Uterus (tissue), 3 donors: ENCODE measurements at regions not wholly inside any gene's neighbourhood (a gene's known extent, or its start where the extent isn't known, plus 50 kb on each side); places are given as distances from the start of the nearest gene placed in this dataset.

Experiments used
- DNase-seq, 2 donors: peaks; one replicate each; pipeline ENCODE4 v3.0.0-alpha.2; 2019 to 2020
- H3K27ac ChIP-seq, 2 donors: fragments of 200-600 bp; sonication (generic); 1 replicate in 1 of 2; 2 replicates in 1 of 2; pipeline ENCODE4 v1.5.1; 2016 to 2018
- H3K27me3 ChIP-seq, 2 donors: fragments of 200-600 bp; sonication (generic); one replicate each; pipeline ENCODE4 v1.5.1; 2018 to 2019; ENCODE audit warnings: control low read depth in 1 of 2
- H3K36me3 ChIP-seq, 2 donors: fragments of 200-600 bp; sonication (generic); one replicate each; pipeline ENCODE4 v1.5.1; 2019; ENCODE audit warnings: control low read depth in 1 of 2
- H3K4me1 ChIP-seq, 2 donors: fragments of 200-600 bp; sonication (generic); one replicate each; pipeline ENCODE4 v1.5.1; 2018 to 2019; ENCODE audit warnings: control low read depth in 1 of 2
- H3K4me3 ChIP-seq, 2 donors: fragments of 200-600 bp; sonication (generic); 1 replicate in 1 of 2; 2 replicates in 1 of 2; pipeline ENCODE4 v1.5.1; 2018 to 2019; ENCODE audit warnings: mild to moderate bottlenecking in 1 of 2
- H3K9me3 ChIP-seq, 2 donors: fragments of 200-600 bp; sonication (generic); one replicate each; pipeline ENCODE4 v1.5.1; 2019; ENCODE audit warnings: control low read depth in 1 of 2
- POLR2A ChIP-seq, 2 donors: fragments of 450-650 bp; IDR thresholded peaks; one replicate each; pipeline ENCODE4 v1.6.1; 2016; ENCODE audit warnings: antibody characterized with exemption in 2 of 2, mild to moderate bottlenecking in 1 of 2, moderate library complexity in 1 of 2
- intact Hi-C: fragments of 100-400 bp; cut with DNase I; formaldehyde crosslinking; loops from one replicate; pipeline ENCODE4 v1.15.1; 2023; ENCODE audit warnings: low total_unique reads
- TF ChIP-seq, protein P1 (sequence below), 4 experiments: fragments of 200-600 bp in 2 of 4; fragments of 450-650 bp in 2 of 4; sonication (generic) in 2 of 4; IDR thresholded peaks; one replicate each; pipeline ENCODE4 v1.5.1; 2016 to 2019; ENCODE audit warnings: antibody characterized with exemption in 4 of 4, mild to moderate bottlenecking in 2 of 4, moderate library complexity in 1 of 4
- donor health status: DM: yes; HTN: yes; CAD: no.

DNA sequence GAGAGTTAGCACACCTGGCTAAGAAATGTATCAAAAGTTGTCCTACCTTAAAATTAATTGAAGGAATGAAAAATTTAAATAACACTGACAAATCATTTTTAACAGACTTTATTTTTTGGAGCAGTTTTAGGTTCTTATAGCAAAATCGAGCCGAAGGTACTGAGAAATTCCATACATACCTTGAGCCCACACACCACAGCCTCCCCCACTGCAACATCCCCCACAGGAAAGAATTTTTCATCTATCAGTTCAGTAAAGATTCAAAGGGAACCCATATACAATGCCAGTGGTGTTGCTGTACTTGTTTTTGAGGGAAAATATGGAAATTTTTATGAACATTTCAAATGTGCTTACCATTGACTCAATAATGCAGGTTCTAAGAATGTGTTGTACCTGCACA, 169.8 kb upstream of the HS6ST1 start:
- Histone ChIP-seq H3K27me3 (no peaks in the 10 kb centered on the region), H3K4me3 (no peak overlapping the region), H3K36me3 (no peaks in the 10 kb centered on the region), H3K4me1 (no peaks in the 10 kb centered on the region), H3K9me3 (no peaks in the 10 kb centered on the region), H3K27ac (no peak overlapping the region)
- no peak for DNase-seq
- intact Hi-C loops, result no loop called here
- TF ChIP-seq, protein P1, sequence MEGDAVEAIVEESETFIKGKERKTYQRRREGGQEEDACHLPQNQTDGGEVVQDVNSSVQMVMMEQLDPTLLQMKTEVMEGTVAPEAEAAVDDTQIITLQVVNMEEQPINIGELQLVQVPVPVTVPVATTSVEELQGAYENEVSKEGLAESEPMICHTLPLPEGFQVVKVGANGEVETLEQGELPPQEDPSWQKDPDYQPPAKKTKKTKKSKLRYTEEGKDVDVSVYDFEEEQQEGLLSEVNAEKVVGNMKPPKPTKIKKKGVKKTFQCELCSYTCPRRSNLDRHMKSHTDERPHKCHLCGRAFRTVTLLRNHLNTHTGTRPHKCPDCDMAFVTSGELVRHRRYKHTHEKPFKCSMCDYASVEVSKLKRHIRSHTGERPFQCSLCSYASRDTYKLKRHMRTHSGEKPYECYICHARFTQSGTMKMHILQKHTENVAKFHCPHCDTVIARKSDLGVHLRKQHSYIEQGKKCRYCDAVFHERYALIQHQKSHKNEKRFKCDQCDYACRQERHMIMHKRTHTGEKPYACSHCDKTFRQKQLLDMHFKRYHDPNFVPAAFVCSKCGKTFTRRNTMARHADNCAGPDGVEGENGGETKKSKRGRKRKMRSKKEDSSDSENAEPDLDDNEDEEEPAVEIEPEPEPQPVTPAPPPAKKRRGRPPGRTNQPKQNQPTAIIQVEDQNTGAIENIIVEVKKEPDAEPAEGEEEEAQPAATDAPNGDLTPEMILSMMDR (IDR thresholded peaks at IDR 0.05), result no peak
- TF ChIP-seq POLR2A (IDR thresholded peaks at IDR 0.05), result no peak

DNA sequence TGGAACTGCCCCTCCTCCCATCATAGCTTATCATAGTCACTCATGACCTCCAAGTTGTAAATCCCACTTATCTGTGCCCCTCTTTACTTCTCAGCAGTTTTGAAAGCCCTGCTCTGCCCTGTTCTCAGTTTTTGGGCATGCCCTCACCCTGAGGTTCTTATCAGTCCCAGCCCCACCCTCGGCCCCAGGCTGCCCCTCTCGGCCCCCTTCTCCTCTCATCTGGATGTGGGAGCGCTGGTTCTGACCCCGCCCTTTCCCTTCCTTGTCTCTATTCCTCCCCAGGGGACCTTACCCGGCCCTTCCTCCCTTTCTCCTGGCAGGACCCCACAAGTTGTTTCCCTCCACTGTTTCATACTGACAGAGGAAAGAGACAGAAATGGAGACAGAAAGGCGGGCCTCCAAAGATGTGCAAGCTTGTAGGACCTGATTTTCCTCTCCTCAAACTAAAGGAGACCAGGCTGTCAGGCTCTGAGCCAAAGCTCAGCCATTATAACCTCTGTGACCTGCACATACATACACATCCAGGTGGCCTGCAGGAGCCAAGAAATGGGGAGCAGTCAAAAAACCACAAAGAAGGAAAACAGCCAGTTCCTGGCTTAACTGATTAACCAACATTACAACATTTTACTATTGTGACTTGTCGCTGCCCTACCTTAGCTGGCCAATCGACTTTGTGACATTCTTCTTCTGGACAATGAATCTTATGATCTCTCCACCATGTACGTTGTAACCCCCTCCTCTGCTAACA, 171.0 kb upstream of the HS6ST1 start:
- Histone ChIP-seq H3K9me3 (no peaks in the 10 kb centered on the region), H3K27me3 (no peaks in the 10 kb centered on the region), H3K4me3 (no peak overlapping the region), H3K4me1 (no peaks in the 10 kb centered on the region), H3K36me3 (no peaks in the 10 kb centered on the region), H3K27ac (no peak overlapping the region)
- DNase-seq, result no peak
- TF ChIP-seq, protein P1 (IDR thresholded peaks at IDR 0.05), result no peak
- intact Hi-C loops, result no loop called here

DNA sequence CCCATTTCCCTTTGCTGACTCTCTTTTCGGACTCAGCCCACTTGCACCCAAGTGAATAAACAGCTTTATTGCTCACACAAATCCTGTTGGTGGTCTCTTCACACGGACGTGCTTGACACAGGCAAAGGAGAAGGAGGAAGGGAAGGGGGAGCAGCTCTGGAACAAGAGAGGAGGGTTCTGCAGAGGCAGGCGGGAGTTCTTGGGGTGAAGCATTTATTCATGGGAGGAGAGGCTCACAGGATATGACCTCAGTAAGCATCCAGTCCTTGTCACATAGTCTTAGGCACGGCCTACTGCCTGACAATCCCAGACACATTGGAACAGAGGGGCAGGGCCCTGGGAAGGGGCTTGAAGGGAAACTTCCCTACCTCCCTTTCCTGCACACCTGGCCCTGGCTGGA, 171.7 kb upstream of the HS6ST1 start:
- DNase-seq, result no peak
- intact Hi-C loops, result no loop called here
- TF ChIP-seq, protein P1 (IDR thresholded peaks at IDR 0.05), result no peak
- no peak for TF ChIP-seq POLR2A (IDR thresholded peaks at IDR 0.05)

GRCh38 chr2:128490881-128491691, 172.4 kb upstream of the HS6ST1 start:
- intact Hi-C loops, result no loop called here

More for the DNA sequence above, 171.7 kb upstream of the HS6ST1 start:
- Histone ChIP-seq H3K27ac (no peak overlapping the region), H3K36me3 (no peaks in the 10 kb centered on the region), H3K4me1 (no peaks in the 10 kb centered on the region), H3K4me3 (no peak overlapping the region), H3K27me3 (no peaks in the 10 kb centered on the region), H3K9me3 (no peaks in the 10 kb centered on the region)

More at GRCh38 chr2:128490881-128491691, 172.4 kb upstream of the HS6ST1 start:
- no peaks in the 10 kb centered on the region for H3K4me1 ChIP-seq
- H3K27me3 ChIP-seq, result no peaks in the 10 kb centered on the region
- no peaks in the 10 kb centered on the region for H3K9me3 ChIP-seq
- DNase-seq, result no peak
- no peaks in the 10 kb centered on the region for H3K36me3 ChIP-seq
- TF ChIP-seq, protein P1 (IDR thresholded peaks at IDR 0.05), result no peak
- no peak for TF ChIP-seq POLR2A (IDR thresholded peaks at IDR 0.05)
- no peak overlapping the region for H3K4me3 ChIP-seq
- no peak overlapping the region for H3K27ac ChIP-seq
